HL-60/S4 treated with retinoic acid at 250 ng/mL for 4 days and 3 days (cell line): ENCODE measurements at regions not wholly inside any gene's neighbourhood (a gene's known extent, or its start where the extent isn't known, plus 50 kb on each side); places are given as distances from the start of the nearest gene placed in this dataset.
"Not testable (repeated sequence)": the region's sequence is repeated elsewhere in the genome, so short reads cannot be mapped to it uniquely, and the experiment has no call there.

ENCODE experiments used
- in situ Hi-C: fragments of 300-500 bp; cut with MboI; formaldehyde crosslinking; loops from 2 replicates; pipeline ENCODE4 v1.7.0; 2022; ENCODE audit warnings: low sequenced_read_pairs

- in situ Hi-C loops = not testable (repeated sequence)
Observed at GRCh38 chr9:18066608-18067007, 407.3 kb upstream of the ADAMTSL1 start.

- in situ Hi-C loops = no loop called here
Observed at GRCh38 chr9:18067548-18068120, 406.3 kb upstream of the ADAMTSL1 start.

- in situ Hi-C loops = no loop called here
Observed at GRCh38 chr9:18068900-18069299, 405.1 kb upstream of the ADAMTSL1 start.

- in situ Hi-C loops = no loop called here
Observed at GRCh38 chr9:18071651-18072060, 402.3 kb upstream of the ADAMTSL1 start.

GRCh38 chr9:18073002-18073401 is 401.0 kb upstream of the ADAMTSL1 start:
- in situ Hi-C loops = no loop called here

GRCh38 chr9:18074041-18074440 is 399.9 kb upstream of the ADAMTSL1 start:
- in situ Hi-C loops = no loop called here

- in situ Hi-C loops = no loop called here
Observed at GRCh38 chr9:18075253-18075952, 398.6 kb upstream of the ADAMTSL1 start.

- in situ Hi-C loops = no loop called here
Observed at GRCh38 chr9:18077941-18078678, 395.8 kb upstream of the ADAMTSL1 start.

- in situ Hi-C loops = no loop called here
Observed at GRCh38 chr9:18092138-18092537, 381.8 kb upstream of the ADAMTSL1 start.

GRCh38 chr9:18106006-18106560 is 367.9 kb upstream of the ADAMTSL1 start:
- in situ Hi-C loops = no loop called here

- in situ Hi-C loops = no loop called here
Observed at GRCh38 chr9:18109675-18110074, 364.3 kb upstream of the ADAMTSL1 start.

- in situ Hi-C loops = no loop called here
Observed at GRCh38 chr9:18111146-18111545, 362.8 kb upstream of the ADAMTSL1 start.

GRCh38 chr9:18114559-18115475 is 359.1 kb upstream of the ADAMTSL1 start:
- in situ Hi-C loops = no loop called here

- in situ Hi-C loops = no loop called here
Observed at GRCh38 chr9:18118268-18118667, 355.7 kb upstream of the ADAMTSL1 start.

- in situ Hi-C loops = no loop called here
Observed at GRCh38 chr9:18122171-18122570, 351.8 kb upstream of the ADAMTSL1 start.

GRCh38 chr9:18124760-18125159 is 349.2 kb upstream of the ADAMTSL1 start:
- in situ Hi-C loops = no loop called here

GRCh38 chr9:18126831-18127498 is 347.0 kb upstream of the ADAMTSL1 start:
- in situ Hi-C loops = no loop called here

- in situ Hi-C loops = no loop called here
Observed at GRCh38 chr9:18127499-18127875, 346.5 kb upstream of the ADAMTSL1 start.

- in situ Hi-C loops = no loop called here
Observed at GRCh38 chr9:18129809-18130334, 344.1 kb upstream of the ADAMTSL1 start.
